Neural cell (in vitro differentiated cells): ENCODE measurements at regions not wholly inside any gene's neighbourhood (a gene's known extent, or its start where the extent isn't known, plus 50 kb on each side); places are given as distances from the start of the nearest gene placed in this dataset.

Experiments used
- CTCF ChIP-seq: fragments of 450-650 bp; IDR thresholded peaks from 2 replicates; pipeline ENCODE4 v1.5.1; 2014; ENCODE audit warnings: antibody characterized with exemption, mild to moderate bottlenecking, moderate library complexity; ENCODE audit not compliant: poor library complexity, severe bottlenecking
- EZH2 ChIP-seq: fragments of 200-600, 300-800 bp; shearing (Covaris generic), sonication (generic); IDR thresholded peaks from 2 replicates; pipeline ENCODE4 v1.6.1; 2014; ENCODE audit warnings: antibody characterized with exemption, low read length, borderline replicate concordance, mild to moderate bottlenecking; ENCODE audit not compliant: insufficient read depth, poor library complexity, severe bottlenecking
- MXI1 ChIP-seq: fragments of 450-650 bp; conservative IDR thresholded peaks from 2 replicates; pipeline ENCODE4 v1.6.1; 2014; ENCODE audit warnings: antibody characterized with exemption, mild to moderate bottlenecking; ENCODE audit not compliant: poor library complexity, severe bottlenecking
- POLR2AphosphoS5 ChIP-seq: IDR thresholded peaks from 2 replicates; pipeline ENCODE4 v1.6.1; 2012
- RAD21 ChIP-seq: fragments of 450-650 bp; conservative IDR thresholded peaks from 2 replicates; pipeline ENCODE4 v1.6.1; 2014; ENCODE audit warnings: antibody characterized with exemption, mild to moderate bottlenecking, moderate library complexity
- REST ChIP-seq: IDR thresholded peaks from 2 replicates; pipeline ENCODE4 v1.6.1; 2012; ENCODE audit warnings: borderline replicate concordance
- TAF1 ChIP-seq: IDR thresholded peaks from 2 replicates; pipeline ENCODE4 v1.6.1; 2012; ENCODE audit warnings: low read depth

GRCh38 chr13:105069106-105069505 lies 1466.4 kb downstream of the EFNB2 start:
- TF ChIP-seq CTCF (no peak), REST (no peak), POLR2AphosphoS5 (no peak), EZH2 (no peak), RAD21 (no peak), TAF1 (no peak), MXI1 (no peak)
